Sigmoid colon (tissue), 6 donors: ENCODE measurements at regions not wholly inside any gene's neighbourhood (a gene's known extent, or its start where the extent isn't known, plus 50 kb on each side); places are given as distances from the start of the nearest gene placed in this dataset.
"Not testable (repeated sequence)": the region's sequence is repeated elsewhere in the genome, so short reads cannot be mapped to it uniquely, and the experiment has no call there.

Experiments used
- DNase-seq: peaks from one replicate; pipeline ENCODE4 v3.0.0-alpha.2; 2019
- H3K27ac ChIP-seq, 4 donors: fragments of 200-600 bp; sonication (generic); one replicate each; pipeline ENCODE4 v1.5.1; 2016 to 2019; ENCODE audit warnings: mild to moderate bottlenecking in 1 of 4
- H3K27me3 ChIP-seq, 3 donors: fragments of 200-600 bp; sonication (generic); one replicate each; pipeline ENCODE4 v1.5.1; 2019; ENCODE audit warnings: mild to moderate bottlenecking in 1 of 3
- H3K36me3 ChIP-seq, 4 donors: fragments of 200-600 bp; sonication (generic); one replicate each; pipeline ENCODE4 v1.5.1; 2016 to 2019
- H3K4me1 ChIP-seq, 4 donors: fragments of 200-600 bp; sonication (generic); one replicate each; pipeline ENCODE4 v1.5.1; 2017 to 2019
- H3K4me3 ChIP-seq, 4 donors: fragments of 200-600 bp; sonication (generic); one replicate each; pipeline ENCODE4 v1.5.1; 2017 to 2019; ENCODE audit warnings: mild to moderate bottlenecking in 2 of 4, moderate library complexity in 1 of 4
- H3K9me3 ChIP-seq, 4 donors: fragments of 200-600 bp in 3 of 4; sonication (generic) in 3 of 4; one replicate each; pipeline versions ENCODE4 v1.5.1 to v1.6.1; 2013 to 2019
- EP300 ChIP-seq, 4 donors: sonication (generic); formaldehyde crosslinking; IDR thresholded peaks; one replicate each; pipeline ENCODE4 v1.6.1; 2017; ENCODE audit warnings: antibody characterized with exemption in 4 of 4
- POLR2A ChIP-seq, 2 donors: fragments of 450-650 bp; IDR thresholded peaks; one replicate each; pipeline ENCODE4 v1.6.1; 2016; ENCODE audit warnings: antibody characterized with exemption in 2 of 2, mild to moderate bottlenecking in 2 of 2, moderate library complexity in 2 of 2
- POLR2AphosphoS5 ChIP-seq, 4 donors: sonication (generic); formaldehyde crosslinking; IDR thresholded peaks; one replicate each; pipeline ENCODE4 v1.6.1; 2017; ENCODE audit warnings: antibody characterized with exemption in 4 of 4
- WGBS, 2 donors: extraction: QIAGEN DNeasy Blood & Tissue Kit; methylation state at CpG; one replicate each; pipeline ENCODE4 v1.1.7; 2013; 5-methylcytosine and 5-hydroxymethylcytosine counted together
- intact Hi-C: fragments of 100-400 bp; cut with DNase I; formaldehyde crosslinking; loops from one replicate; pipeline ENCODE4 v1.15.1; 2023
- TF ChIP-seq, protein P1 (sequence below), 4 experiments: fragments of 450-650 bp in 3 of 4; fragments of 200-600 bp in 1 of 4; IDR thresholded peaks; one replicate each; pipeline ENCODE4 v1.5.1; 2016 to 2019; ENCODE audit warnings: antibody characterized with exemption in 4 of 4, mild to moderate bottlenecking in 3 of 4, moderate library complexity in 2 of 4
- donor health status: healthy with polysubstance abuse.
- donor health status: healthy.

DNA sequence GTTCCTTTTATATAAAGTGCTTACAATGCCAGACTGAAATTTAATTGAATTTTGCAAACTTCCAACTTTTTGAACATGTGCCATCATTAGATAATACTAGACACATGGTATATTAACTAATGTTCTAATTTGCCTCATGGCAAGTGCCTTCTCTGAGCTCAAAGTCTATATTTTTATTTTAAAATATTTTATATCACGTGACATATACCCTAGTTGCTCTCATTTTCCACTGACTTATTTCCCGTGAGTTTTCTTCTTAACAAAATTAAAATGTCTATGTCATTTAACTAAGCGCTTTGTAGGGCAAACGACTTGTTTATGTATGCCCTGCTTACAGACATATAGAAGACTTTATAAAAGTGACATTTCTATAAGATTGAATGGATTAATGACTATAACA is 509.6 kb upstream of the SYT4 start:
- DNase-seq: no peak
- intact Hi-C loops: no loop called here
- Histone ChIP-seq H3K4me1 (no peaks in the 10 kb centered on the region), H3K9me3 (no peaks in the 10 kb centered on the region), H3K36me3 (no peaks in the 10 kb centered on the region), H3K4me3 (no peak overlapping the region), H3K27me3 (no peaks in the 10 kb centered on the region), H3K27ac (no peak overlapping the region)
- TF ChIP-seq POLR2AphosphoS5 (IDR thresholded peaks at IDR 0.05) (no peak), POLR2A (IDR thresholded peaks at IDR 0.05) (no peak), EP300 (IDR thresholded peaks at IDR 0.05) (no peak)
- TF ChIP-seq, protein P1, sequence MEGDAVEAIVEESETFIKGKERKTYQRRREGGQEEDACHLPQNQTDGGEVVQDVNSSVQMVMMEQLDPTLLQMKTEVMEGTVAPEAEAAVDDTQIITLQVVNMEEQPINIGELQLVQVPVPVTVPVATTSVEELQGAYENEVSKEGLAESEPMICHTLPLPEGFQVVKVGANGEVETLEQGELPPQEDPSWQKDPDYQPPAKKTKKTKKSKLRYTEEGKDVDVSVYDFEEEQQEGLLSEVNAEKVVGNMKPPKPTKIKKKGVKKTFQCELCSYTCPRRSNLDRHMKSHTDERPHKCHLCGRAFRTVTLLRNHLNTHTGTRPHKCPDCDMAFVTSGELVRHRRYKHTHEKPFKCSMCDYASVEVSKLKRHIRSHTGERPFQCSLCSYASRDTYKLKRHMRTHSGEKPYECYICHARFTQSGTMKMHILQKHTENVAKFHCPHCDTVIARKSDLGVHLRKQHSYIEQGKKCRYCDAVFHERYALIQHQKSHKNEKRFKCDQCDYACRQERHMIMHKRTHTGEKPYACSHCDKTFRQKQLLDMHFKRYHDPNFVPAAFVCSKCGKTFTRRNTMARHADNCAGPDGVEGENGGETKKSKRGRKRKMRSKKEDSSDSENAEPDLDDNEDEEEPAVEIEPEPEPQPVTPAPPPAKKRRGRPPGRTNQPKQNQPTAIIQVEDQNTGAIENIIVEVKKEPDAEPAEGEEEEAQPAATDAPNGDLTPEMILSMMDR (IDR thresholded peaks at IDR 0.05): no peak
- 83 to 87% methylated on average over 4 of the region's 4 CpGs for WGBS, 2 donors

- intact Hi-C loops, H3K27ac ChIP-seq, H3K4me3 ChIP-seq, H3K27me3 ChIP-seq, H3K36me3 ChIP-seq, H3K9me3 ChIP-seq, H3K4me1 ChIP-seq, DNase-seq: not testable (repeated sequence)
Observed at GRCh38 chr18:43787721-43788120, 510.4 kb upstream of the SYT4 start.

GRCh38 chr18:43789234-43790000 is 512.1 kb upstream of the SYT4 start:
- no peaks in the 10 kb centered on the region for H3K27me3 ChIP-seq
- WGBS, 2 donors: 52 to 72% methylated on average over 3 of the region's 3 CpGs
- H3K4me1 ChIP-seq: no peaks in the 10 kb centered on the region
- H3K9me3 ChIP-seq: no peaks in the 10 kb centered on the region
- intact Hi-C loops: no loop called here
- no peak for DNase-seq
- no peak overlapping the region for H3K4me3 ChIP-seq
- TF ChIP-seq POLR2A (IDR thresholded peaks at IDR 0.05) (no peak), EP300 (IDR thresholded peaks at IDR 0.05) (no peak), POLR2AphosphoS5 (IDR thresholded peaks at IDR 0.05) (no peak)
- TF ChIP-seq, protein P1 (IDR thresholded peaks at IDR 0.05): no peak
- no peak overlapping the region for H3K27ac ChIP-seq
- no peaks in the 10 kb centered on the region for H3K36me3 ChIP-seq

- 13 to 43% methylated on average over 1 of the region's 1 CpG for WGBS, 2 donors
- Histone ChIP-seq H3K4me3 (no peak overlapping the region), H3K4me1 (no peaks in the 10 kb centered on the region), H3K27ac (no peak overlapping the region), H3K36me3 (no peaks in the 10 kb centered on the region), H3K9me3 (no peaks in the 10 kb centered on the region), H3K27me3 (no peaks in the 10 kb centered on the region)
- DNase-seq: no peak
- intact Hi-C loops: no loop called here
- TF ChIP-seq, protein P1 (IDR thresholded peaks at IDR 0.05): no peak
- no peak for TF ChIP-seq EP300 (IDR thresholded peaks at IDR 0.05)
Observed at GRCh38 chr18:43793910-43794309, 516.6 kb upstream of the SYT4 start.

DNA sequence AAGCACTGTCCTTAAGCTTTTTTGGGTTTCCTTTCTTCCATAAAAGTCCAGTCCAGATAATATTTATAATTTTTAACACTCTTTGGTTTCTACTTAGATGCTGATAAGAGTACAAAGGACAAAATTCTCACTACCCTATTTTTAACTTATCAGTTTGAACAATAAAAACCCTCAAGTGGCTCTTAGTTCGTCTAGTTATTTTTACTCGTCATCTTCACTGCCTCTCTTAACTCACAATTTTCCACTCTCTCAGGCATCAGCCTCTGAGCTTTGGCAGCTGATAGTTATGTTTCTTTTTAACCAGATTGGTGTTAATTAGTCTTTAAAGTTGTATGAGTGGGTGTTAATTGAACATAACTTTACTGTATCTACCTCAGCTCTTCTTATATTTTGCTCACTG is 517.1 kb upstream of the SYT4 start:
- H3K4me3 ChIP-seq: no peak overlapping the region
- H3K4me1 ChIP-seq: no peaks in the 10 kb centered on the region
- intact Hi-C loops: no loop called here
- H3K9me3 ChIP-seq: no peaks in the 10 kb centered on the region
- no peaks in the 10 kb centered on the region for H3K36me3 ChIP-seq
- WGBS, 2 donors: 30 to 34% methylated on average over 2 of the region's 2 CpGs
- no peaks in the 10 kb centered on the region for H3K27me3 ChIP-seq
- TF ChIP-seq, protein P1 (IDR thresholded peaks at IDR 0.05): no peak
- TF ChIP-seq EP300 (IDR thresholded peaks at IDR 0.05): no peak
- TF ChIP-seq POLR2A (IDR thresholded peaks at IDR 0.05): no peak
- no peak for TF ChIP-seq POLR2AphosphoS5 (IDR thresholded peaks at IDR 0.05)
- H3K27ac ChIP-seq: no peak overlapping the region
- no peak for DNase-seq
